Adrenal gland (tissue), 5 donors: ENCODE measurements at regions not wholly inside any gene's neighbourhood (a gene's known extent, or its start where the extent isn't known, plus 50 kb on each side); places are given as distances from the start of the nearest gene placed in this dataset.

Experiments used
- CTCF ChIP-seq, 6 experiments: fragments of 450-650 bp in 4 of 6; fragments of 200-600 bp in 2 of 6; sonication (generic) in 1 of 6; IDR thresholded peaks; 1 replicate in 5 of 6; 2 replicates in 1 of 6; pipeline versions ENCODE4 v1.5.1 to v1.8.0; 2016 to 2021; ENCODE audit warnings: antibody characterized with exemption in 6 of 6, mild to moderate bottlenecking in 2 of 6, moderate library complexity in 1 of 6
- POLR2A ChIP-seq, 2 donors: fragments of 450-650 bp; IDR thresholded peaks; one replicate each; pipeline ENCODE4 v1.6.1; 2017; ENCODE audit warnings: antibody characterized with exemption in 2 of 2, mild to moderate bottlenecking in 2 of 2, moderate library complexity in 1 of 2
- donor health status: DM: no; HTN: no; CAD: no.

DNA sequence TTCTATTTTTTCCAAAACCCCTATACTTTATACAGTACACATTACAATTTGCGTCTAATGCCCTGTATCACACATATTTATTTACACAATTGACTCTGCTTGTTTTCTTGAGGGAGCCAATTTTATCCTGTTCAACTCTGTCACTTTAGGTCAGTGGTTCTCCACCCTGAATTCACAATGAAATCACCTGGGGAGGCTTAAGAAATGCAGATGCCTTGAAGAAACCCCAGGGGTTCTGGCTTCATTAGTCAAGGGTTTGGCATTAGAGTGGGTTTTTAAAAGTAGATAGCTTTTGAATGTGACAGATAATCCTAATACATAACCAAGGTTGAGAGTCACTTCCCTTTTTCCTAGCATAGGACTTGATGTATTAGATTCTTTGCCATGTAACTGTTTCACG, 398.6 kb upstream of the ERCC4 start:
- TF ChIP-seq CTCF (IDR thresholded peaks at IDR 0.05) (no peak), POLR2A (IDR thresholded peaks at IDR 0.05) (no peak)
